ENCODE measurements at regions not wholly inside any gene's neighbourhood (a gene's known extent, or its start where the extent isn't known, plus 50 kb on each side); places are given as distances from the start of the nearest gene placed in this dataset.

DNA sequence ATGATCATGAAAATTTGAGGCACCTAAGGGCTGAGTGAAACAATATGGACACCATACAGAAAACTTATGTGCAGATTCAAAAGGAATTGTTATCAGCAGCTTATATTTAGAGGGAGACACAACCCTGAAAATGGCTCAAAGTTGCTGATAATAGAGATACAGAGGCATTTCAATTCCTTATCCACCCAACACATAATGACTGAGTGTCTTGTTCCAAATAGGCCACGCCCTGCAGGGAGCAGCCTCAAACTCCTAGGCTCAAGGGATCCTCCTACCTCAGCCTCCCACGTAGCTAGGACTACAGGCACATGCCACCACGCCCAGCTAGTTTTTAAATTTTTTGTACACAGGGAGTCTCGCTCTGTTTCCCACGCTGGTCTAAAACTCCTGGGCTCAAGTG is 79.0 kb downstream of the LBH start:
- no peak overlapping the region for H3K4me3 ChIP-seq (ENCODE audit: low read length)
- no peak for DNase-seq (ENCODE audit: low read depth)
- TF ChIP-seq, protein P1, sequence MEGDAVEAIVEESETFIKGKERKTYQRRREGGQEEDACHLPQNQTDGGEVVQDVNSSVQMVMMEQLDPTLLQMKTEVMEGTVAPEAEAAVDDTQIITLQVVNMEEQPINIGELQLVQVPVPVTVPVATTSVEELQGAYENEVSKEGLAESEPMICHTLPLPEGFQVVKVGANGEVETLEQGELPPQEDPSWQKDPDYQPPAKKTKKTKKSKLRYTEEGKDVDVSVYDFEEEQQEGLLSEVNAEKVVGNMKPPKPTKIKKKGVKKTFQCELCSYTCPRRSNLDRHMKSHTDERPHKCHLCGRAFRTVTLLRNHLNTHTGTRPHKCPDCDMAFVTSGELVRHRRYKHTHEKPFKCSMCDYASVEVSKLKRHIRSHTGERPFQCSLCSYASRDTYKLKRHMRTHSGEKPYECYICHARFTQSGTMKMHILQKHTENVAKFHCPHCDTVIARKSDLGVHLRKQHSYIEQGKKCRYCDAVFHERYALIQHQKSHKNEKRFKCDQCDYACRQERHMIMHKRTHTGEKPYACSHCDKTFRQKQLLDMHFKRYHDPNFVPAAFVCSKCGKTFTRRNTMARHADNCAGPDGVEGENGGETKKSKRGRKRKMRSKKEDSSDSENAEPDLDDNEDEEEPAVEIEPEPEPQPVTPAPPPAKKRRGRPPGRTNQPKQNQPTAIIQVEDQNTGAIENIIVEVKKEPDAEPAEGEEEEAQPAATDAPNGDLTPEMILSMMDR (conservative IDR thresholded peaks at IDR 0.05; ENCODE audit: low read depth, low read length) = no peak

DNA sequence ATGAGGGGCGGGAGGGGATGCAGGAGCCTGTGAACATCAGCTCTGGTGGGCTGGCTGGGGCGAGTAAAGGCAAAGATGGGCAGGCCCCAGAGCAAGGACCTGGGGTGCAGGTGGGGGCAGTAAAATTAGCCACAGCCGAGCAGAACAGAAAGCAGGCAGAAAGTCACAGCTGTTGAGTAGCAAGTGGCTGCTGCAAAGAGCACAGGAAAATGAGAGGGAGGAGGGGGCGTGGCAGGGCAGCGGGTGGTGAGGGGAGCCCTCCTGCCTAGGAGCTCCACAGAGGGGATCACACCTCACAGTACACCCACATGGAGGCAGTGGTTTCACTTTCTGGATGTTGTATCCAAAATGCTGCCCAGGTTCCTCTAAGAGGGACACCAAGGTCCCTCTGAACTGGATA is 79.6 kb downstream of the LBH start:
- TF ChIP-seq, protein P1 (conservative IDR thresholded peaks at IDR 0.05; ENCODE audit: low read depth, low read length) = no peak
- H3K4me3 ChIP-seq (ENCODE audit: low read length) = no peak overlapping the region
- DNase-seq (ENCODE audit: low read depth) = no peak

DNA sequence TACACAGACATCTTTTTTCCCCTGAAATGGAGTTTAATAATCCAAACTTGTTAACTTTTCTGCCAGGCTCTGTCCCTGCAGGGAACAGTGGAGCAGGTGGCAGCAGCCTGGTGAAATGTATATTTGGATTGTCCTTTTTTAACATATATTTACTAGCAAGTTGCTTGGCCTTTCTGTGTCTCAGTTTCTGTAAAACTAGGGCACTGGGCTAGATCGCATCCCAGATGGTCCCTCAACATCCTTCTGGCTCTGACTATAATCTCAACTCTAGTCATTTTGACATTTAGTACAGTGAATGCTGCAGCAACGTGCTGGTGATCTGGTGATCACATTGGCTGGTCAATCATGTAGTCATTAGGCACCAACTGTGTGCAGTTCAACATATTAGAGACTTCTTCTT is 80.4 kb downstream of the LBH start:
- DNase-seq (ENCODE audit: low read depth) = no peak
- H3K4me3 ChIP-seq (ENCODE audit: low read length) = no peak overlapping the region
- TF ChIP-seq, protein P1 (conservative IDR thresholded peaks at IDR 0.05; ENCODE audit: low read depth, low read length) = no peak

DNA sequence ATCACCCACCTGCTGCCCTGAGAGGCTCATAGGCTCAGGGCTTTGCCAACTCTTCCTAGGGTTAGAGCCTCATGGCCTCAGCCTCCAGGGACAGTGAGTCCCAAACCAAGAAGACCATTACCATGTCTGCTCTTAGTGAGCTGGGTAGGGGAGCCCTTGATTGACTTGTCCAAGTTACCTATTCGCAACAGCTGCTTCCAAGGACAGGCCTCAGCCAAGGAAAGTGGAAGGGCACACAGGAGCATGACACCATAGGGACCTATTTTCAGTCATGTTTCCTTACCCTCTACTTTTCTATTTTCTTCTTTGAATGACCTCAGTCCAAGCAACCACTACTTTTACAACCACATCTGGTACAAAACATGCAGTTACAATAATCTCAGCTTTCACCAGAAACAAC is 81.6 kb downstream of the LBH start:
- no peak for DNase-seq (ENCODE audit: low read depth)
- no peak overlapping the region for H3K4me3 ChIP-seq (ENCODE audit: low read length)
- TF ChIP-seq, protein P1 (conservative IDR thresholded peaks at IDR 0.05; ENCODE audit: low read depth, low read length) = no peak

DNA sequence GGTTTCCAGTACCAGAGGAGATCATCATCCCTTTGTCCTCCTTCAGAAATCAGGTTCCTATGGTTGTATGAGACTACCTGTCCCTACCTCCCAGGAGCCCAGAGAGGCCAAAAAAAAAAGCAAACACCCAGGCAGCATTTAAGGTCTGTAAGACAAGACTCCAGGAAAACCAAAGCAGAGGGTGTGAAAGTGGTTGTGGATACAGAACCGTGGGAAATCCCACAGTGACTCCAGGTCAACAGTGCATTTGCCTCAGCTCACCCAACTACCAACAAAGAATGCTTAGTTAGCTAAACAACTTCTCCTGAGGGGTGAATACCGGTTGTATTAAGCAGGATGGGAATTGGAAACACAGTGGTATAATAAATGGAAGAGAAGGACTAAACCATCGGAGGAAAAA is 83.6 kb downstream of the LBH start:
- H3K4me3 ChIP-seq (ENCODE audit: low read length) = no peak overlapping the region
- DNase-seq (ENCODE audit: low read depth) = no peak
- TF ChIP-seq, protein P1 (conservative IDR thresholded peaks at IDR 0.05; ENCODE audit: low read depth, low read length) = no peak

DNA sequence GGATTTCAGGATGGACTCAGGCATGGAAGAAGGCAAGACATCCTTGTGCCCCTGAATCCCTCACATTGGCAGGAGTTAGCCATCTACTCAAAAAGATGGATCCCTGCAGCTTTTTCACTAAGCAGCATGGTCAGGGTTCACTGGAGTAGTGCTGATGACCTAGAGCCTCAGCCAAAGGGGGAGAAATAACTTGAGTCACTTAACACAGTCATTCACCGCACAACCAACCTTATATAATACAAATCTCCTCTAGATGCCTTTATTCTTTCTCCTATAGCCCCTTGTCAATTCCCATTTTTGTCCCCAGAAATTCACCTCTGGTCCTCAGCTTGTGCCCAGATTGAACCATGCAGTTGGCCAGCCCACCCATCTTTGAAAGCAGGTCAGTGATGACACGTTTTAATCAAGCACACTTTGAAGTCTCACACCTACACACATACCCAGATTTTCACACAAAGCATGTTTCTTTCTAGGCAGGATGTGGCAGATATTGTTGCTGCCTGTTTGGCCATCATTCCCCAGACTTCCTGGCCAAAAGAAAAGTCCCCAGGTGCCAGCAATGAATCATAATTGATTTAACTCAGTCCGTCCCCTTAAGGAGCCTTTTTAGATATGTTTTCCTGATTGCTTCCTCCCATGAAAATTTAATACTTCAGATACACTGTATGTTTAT is 84.2 kb downstream of the LBH start:
- no peak for DNase-seq (ENCODE audit: low read depth)
- TF ChIP-seq, protein P1 (conservative IDR thresholded peaks at IDR 0.05; ENCODE audit: low read depth, low read length) = no peak
- no peak overlapping the region for H3K4me3 ChIP-seq (ENCODE audit: low read length)

DNA sequence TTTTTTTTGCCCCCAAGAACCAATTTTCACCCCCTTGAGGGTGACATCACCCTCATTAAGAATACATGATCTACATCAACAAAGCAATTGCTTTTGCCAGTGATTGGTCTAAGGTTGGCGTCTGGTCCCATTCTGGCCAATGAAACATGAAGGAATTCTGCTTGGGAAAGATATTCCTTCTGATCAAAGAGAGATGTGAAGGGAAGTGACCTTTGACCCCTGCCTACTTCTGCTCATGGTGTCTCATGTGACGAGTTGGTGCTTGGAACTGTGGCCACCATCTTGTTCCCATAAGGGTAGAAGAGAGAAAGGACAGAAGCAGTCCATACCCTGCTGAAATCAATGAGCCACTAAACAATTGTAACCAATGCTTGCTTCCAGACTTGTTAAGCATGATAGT is 85.1 kb downstream of the LBH start:
- DNase-seq (ENCODE audit: low read depth) = no peak
- no peak overlapping the region for H3K4me3 ChIP-seq (ENCODE audit: low read length)
- TF ChIP-seq, protein P1 (conservative IDR thresholded peaks at IDR 0.05; ENCODE audit: low read depth, low read length) = no peak
